Neural cell (in vitro differentiated cells): ENCODE measurements at regions not wholly inside any gene's neighbourhood (a gene's known extent, or its start where the extent isn't known, plus 50 kb on each side); places are given as distances from the start of the nearest gene placed in this dataset.

ENCODE experiments used
- small RNA-seq, 3 experiments: library from RNA; depleted of rRNA; stranded (forward); fragments of <200 nt; gene quantifications; one replicate each; pipeline ENCODE3, GENCODE V24; 2012

Small RNA genes in the stretch of these regions (small RNA-seq; reads per million reads assigned to genes)
- gene AC010967.3 (0 reads per million in 3 experiments), gene AC069157.1 (0 reads per million in 3 experiments), gene AC097463.2 (0 reads per million in 3 experiments), gene CRYGGP (0 reads per million in 3 experiments), gene MIR4431 (0 reads per million in 3 experiments), gene RF00019 (0 to 1.2 (median 0) reads per million in 3 experiments), gene RF00424 (0 to 1.3 (median 0) reads per million in 3 experiments), gene RNU6-997P (0 to 0.16 (median 0) reads per million in 3 experiments)
